Spleen (tissue), 11 donors: ENCODE measurements at regions not wholly inside any gene's neighbourhood (a gene's known extent, or its start where the extent isn't known, plus 50 kb on each side); places are given as distances from the start of the nearest gene placed in this dataset.

Source experiments
- DNase-seq: peaks from one replicate; pipeline ENCODE4 v3.0.0-alpha.2; 2020
- H3K27ac ChIP-seq, 8 donors: fragments of 200-600 bp; sonication (generic) in 7 of 8; 1 replicate in 4 of 8; 2 replicates in 4 of 8; pipeline versions ENCODE4 v1.5.0 to v1.8.0; 2016 to 2021; ENCODE audit warnings: inconsistent platforms in 4 of 8, mild to moderate bottlenecking in 4 of 8, moderate library complexity in 1 of 8
- H3K27me3 ChIP-seq, 7 donors: fragments of 200-600 bp; sonication (generic) in 6 of 7; replicated peaks in 1 of 7; 1 replicate in 4 of 7; 2 replicates in 3 of 7; pipeline versions ENCODE4 v1.5.0 to v1.8.0; 2016 to 2021; ENCODE audit warnings: inconsistent platforms in 3 of 7, mild to moderate bottlenecking in 1 of 7
- H3K36me3 ChIP-seq, 6 donors: fragments of 200-600 bp; sonication (generic) in 5 of 6; 1 replicate in 4 of 6; 2 replicates in 2 of 6; pipeline versions ENCODE4 v1.5.0 to v1.8.0; 2016 to 2021; ENCODE audit warnings: inconsistent platforms in 2 of 6
- H3K4me1 ChIP-seq, 6 donors: fragments of 200-600 bp; sonication (generic) in 5 of 6; 1 replicate in 3 of 6; 2 replicates in 3 of 6; pipeline versions ENCODE4 v1.5.0 to v1.8.0; 2016 to 2021; ENCODE audit warnings: inconsistent platforms in 3 of 6
- H3K4me3 ChIP-seq, 8 donors: fragments of 200-600 bp; sonication (generic) in 7 of 8; 1 replicate in 4 of 8; 2 replicates in 4 of 8; pipeline versions ENCODE4 v1.5.0 to v1.8.0; 2016 to 2021; ENCODE audit warnings: inconsistent platforms in 4 of 8, mild to moderate bottlenecking in 4 of 8, moderate library complexity in 2 of 8
- H3K9me3 ChIP-seq, 8 donors: fragments of 200-600 bp; sonication (generic) in 7 of 8; 1 replicate in 4 of 8; 2 replicates in 4 of 8; pipeline versions ENCODE4 v1.5.0 to v1.8.0; 2016 to 2021; ENCODE audit warnings: inconsistent platforms in 4 of 8
- POLR2A ChIP-seq, 3 donors: fragments of 450-650 bp; IDR thresholded peaks; one replicate each; pipeline ENCODE4 v1.5.1; 2017; ENCODE audit warnings: antibody characterized with exemption in 3 of 3, mild to moderate bottlenecking in 1 of 3
- POLR2AphosphoS5 ChIP-seq, 3 donors: sonication (generic); formaldehyde crosslinking; IDR thresholded peaks; one replicate each; pipeline ENCODE4 v1.5.1; 2017; ENCODE audit warnings: antibody characterized with exemption in 3 of 3
- WGBS, 5 donors: extraction: QIAGEN DNeasy Blood & Tissue Kit in 3 of 5; methylation state at CpG; one replicate each; pipeline versions ENCODE4 v1.1.5 to v1.1.7; 2013 to 2018; 5-methylcytosine and 5-hydroxymethylcytosine counted together
- intact Hi-C: fragments of 100-400 bp; cut with DNase I; formaldehyde crosslinking; loops from one replicate; pipeline ENCODE4 v1.15.0; 2023; ENCODE audit warnings: low total_unique reads
- TF ChIP-seq, protein P1 (sequence below), 11 experiments: fragments of 200-600 bp in 7 of 11; fragments of 450-650 bp in 4 of 11; sonication (generic) in 4 of 11; IDR thresholded peaks in 8 of 11; conservative IDR thresholded peaks in 3 of 11; 1 replicate in 7 of 11; 2 replicates in 4 of 11; pipeline versions ENCODE4 v1.4.0 to v1.8.0; 2016 to 2021; ENCODE audit warnings: antibody characterized with exemption in 11 of 11, inconsistent platforms in 4 of 11, mild to moderate bottlenecking in 1 of 11
- donor health status: healthy with polysubstance abuse.
- donor health status: DM: no; HTN: no; CAD: no; lungs with moderate emphysema.
- donor health status: DM: no; HTN: no; CAD: no.
- donor health status: Bipolar disorder and iron deficiency.
- donor health status: healthy.
- donor health status: DM: no; HTN: no; CAD: no.
- donor health status: DM: yes; HTN: yes; CAD: no.

DNA sequence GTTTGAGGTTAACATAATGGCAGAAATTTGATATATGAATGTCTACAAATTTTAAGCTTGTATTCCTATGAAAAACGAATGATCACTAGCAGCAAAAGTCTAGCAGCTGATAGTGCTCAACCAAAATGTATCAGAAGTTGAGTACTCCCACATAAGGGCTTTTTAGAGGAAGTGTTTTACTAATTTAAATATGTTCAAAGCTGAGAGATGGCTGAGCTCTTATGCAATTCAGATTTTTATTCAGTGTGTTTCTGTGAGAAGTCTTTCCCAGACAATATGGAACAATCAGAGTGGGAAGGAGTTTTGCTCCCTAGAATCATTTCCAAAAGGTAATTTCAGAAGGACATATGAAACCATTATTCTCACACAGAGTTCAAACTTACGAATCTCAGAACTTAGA is 327.0 kb downstream of the ZPLD1 start:
- WGBS, 5 donors = 52 to 69% (median 58%) methylated on average over 2 of the region's 2 CpGs
- no peak overlapping the region for H3K27ac ChIP-seq
- no peaks in the 10 kb centered on the region for H3K27me3 ChIP-seq
- peaks cover 0 to 23% (median 0%) of the 10 kb centered on the region in 8 donors for H3K9me3 ChIP-seq
- H3K36me3 ChIP-seq = no peaks in the 10 kb centered on the region
- no peaks in the 10 kb centered on the region for H3K4me1 ChIP-seq
- no peak for DNase-seq
- intact Hi-C loops = no loop called here
- no peak for TF ChIP-seq POLR2AphosphoS5 (IDR thresholded peaks at IDR 0.05)
- TF ChIP-seq, protein P1, sequence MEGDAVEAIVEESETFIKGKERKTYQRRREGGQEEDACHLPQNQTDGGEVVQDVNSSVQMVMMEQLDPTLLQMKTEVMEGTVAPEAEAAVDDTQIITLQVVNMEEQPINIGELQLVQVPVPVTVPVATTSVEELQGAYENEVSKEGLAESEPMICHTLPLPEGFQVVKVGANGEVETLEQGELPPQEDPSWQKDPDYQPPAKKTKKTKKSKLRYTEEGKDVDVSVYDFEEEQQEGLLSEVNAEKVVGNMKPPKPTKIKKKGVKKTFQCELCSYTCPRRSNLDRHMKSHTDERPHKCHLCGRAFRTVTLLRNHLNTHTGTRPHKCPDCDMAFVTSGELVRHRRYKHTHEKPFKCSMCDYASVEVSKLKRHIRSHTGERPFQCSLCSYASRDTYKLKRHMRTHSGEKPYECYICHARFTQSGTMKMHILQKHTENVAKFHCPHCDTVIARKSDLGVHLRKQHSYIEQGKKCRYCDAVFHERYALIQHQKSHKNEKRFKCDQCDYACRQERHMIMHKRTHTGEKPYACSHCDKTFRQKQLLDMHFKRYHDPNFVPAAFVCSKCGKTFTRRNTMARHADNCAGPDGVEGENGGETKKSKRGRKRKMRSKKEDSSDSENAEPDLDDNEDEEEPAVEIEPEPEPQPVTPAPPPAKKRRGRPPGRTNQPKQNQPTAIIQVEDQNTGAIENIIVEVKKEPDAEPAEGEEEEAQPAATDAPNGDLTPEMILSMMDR (IDR thresholded peaks at IDR 0.05 in 8 of 11, conservative IDR thresholded peaks at IDR 0.05 in 3 of 11) = no peak
- no peak for TF ChIP-seq POLR2A (IDR thresholded peaks at IDR 0.05)
- H3K4me3 ChIP-seq = no peak overlapping the region

DNA sequence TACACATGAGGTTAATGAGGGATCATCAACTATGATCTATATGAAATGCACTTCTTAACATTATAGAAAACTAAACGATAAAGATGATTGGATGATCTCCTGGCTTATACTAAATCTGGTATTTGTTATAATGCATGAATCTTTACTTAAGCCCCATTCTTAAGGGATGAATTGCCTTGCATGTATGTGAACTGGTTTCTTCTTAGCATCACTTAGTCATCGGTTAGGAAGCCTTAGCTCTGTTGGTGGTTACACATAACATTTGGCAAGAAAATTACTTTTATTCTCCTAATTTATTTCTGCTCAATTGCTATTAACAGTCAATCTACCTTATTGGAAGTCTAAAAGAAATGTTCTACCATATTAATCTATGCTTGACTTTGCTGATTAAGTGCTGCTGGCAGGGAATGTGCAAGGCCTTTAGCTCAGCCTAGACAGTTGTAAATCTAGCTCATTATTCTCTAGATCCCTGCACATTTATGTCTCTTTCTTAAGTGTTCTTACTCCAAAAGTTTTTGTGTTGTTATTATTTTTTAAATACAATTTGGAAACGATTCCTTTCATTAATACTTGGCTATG is 356.0 kb downstream of the ZPLD1 start:
- WGBS, 5 donors = 76 to 88% (median 85%) methylated on average over 3 of the region's 3 CpGs
- no peaks in the 10 kb centered on the region for H3K36me3 ChIP-seq
- TF ChIP-seq, protein P1 (IDR thresholded peaks at IDR 0.05 in 8 of 11, conservative IDR thresholded peaks at IDR 0.05 in 3 of 11) = no peak
- TF ChIP-seq POLR2AphosphoS5 (IDR thresholded peaks at IDR 0.05) (no peak), POLR2A (IDR thresholded peaks at IDR 0.05) (no peak)
- intact Hi-C loops = no loop called here
- H3K27ac ChIP-seq = no peak overlapping the region
- no peaks in the 10 kb centered on the region for H3K4me1 ChIP-seq
- H3K9me3 ChIP-seq = no peaks in the 10 kb centered on the region
- no peak overlapping the region for H3K4me3 ChIP-seq
- H3K27me3 ChIP-seq = no peaks in the 10 kb centered on the region
- no peak for DNase-seq

DNA sequence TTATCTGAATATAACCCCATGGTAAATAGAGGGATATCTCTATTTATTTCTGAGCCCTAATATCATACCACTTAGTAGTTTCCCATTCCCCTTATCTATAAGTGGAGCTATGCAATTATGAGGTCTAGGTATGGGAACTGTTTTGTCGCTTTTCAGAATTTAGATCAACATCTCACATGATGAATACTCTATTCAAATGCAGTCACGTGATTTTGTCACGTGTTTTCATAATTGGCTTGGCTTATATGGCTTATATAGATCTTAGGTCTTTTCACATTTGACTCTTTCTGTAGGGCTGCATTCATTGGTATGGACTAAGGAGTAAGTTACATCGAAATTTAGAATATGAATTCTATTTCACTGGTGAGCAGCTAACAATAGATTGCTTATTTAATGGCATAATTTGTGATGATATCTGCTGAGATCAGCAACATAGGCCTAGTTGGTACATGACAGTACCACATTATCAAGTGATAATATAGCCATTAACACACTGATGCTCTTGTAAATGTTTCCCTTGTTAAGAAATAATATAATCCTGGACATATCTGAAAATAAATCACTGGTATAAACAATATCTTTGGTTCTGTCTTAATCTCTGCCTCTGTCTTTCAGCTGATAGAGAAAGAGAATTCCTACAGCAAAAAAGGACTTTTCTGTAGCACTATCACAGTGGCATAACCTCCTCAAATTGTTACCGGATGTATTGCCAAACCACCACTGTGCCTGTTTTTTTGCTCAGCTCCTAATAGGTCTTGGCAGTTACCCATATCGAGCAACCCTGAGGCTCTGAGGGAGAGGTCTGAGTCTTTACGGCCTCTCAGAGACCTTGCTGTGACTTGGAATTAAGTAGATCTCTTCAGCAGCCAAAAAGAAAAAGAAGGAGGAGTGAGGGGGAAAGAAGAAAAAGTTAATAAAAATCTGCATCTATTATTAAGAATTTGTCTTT is 357.1 kb downstream of the ZPLD1 start:
- WGBS, 5 donors = 59 to 69% (median 65%) methylated on average over 7 of the region's 7 CpGs

More for the DNA sequence above, 357.1 kb downstream of the ZPLD1 start:
- intact Hi-C loops = no loop called here
- H3K9me3 ChIP-seq = no peaks in the 10 kb centered on the region
- H3K4me1 ChIP-seq = no peaks in the 10 kb centered on the region
- H3K27ac ChIP-seq = no peak overlapping the region
- H3K36me3 ChIP-seq = no peaks in the 10 kb centered on the region
- no peak for DNase-seq
- no peak overlapping the region for H3K4me3 ChIP-seq
- no peaks in the 10 kb centered on the region for H3K27me3 ChIP-seq
- TF ChIP-seq, protein P1 (IDR thresholded peaks at IDR 0.05 in 8 of 11, conservative IDR thresholded peaks at IDR 0.05 in 3 of 11) = no peak
- TF ChIP-seq POLR2A (IDR thresholded peaks at IDR 0.05) (no peak), POLR2AphosphoS5 (IDR thresholded peaks at IDR 0.05) (no peak)
